Parathyroid adenoma (tissue), 2 donors: ENCODE measurements at regions not wholly inside any gene's neighbourhood (a gene's known extent, or its start where the extent isn't known, plus 50 kb on each side); places are given as distances from the start of the nearest gene placed in this dataset.

Experiments used
- H2AFZ ChIP-seq: fragments of 300-600 bp; sonication (generic); one replicate; pipeline ENCODE4 v1.7.0; 2017; ENCODE audit warnings: antibody characterized with exemption, mild to moderate bottlenecking
- H3K27ac ChIP-seq: fragments of 300-600 bp; sonication (generic); one replicate; pipeline ENCODE4 v1.7.0; 2017
- H3K27me3 ChIP-seq: fragments of 300-600 bp; sonication (generic); one replicate; pipeline ENCODE4 v1.7.0; 2017; ENCODE audit warnings: low read length; ENCODE audit not compliant: control insufficient read depth, insufficient read depth
- H3K36me3 ChIP-seq: fragments of 300-600 bp; sonication (generic); one replicate; pipeline ENCODE4 v1.7.0; 2017; ENCODE audit warnings: low read length; ENCODE audit not compliant: control insufficient read depth, insufficient read depth
- H3K4me1 ChIP-seq: fragments of 300-600 bp; sonication (generic); one replicate; pipeline ENCODE4 v1.7.0; 2017; ENCODE audit warnings: control low read depth
- H3K4me2 ChIP-seq: fragments of 300-600 bp; sonication (generic); one replicate; pipeline ENCODE4 v1.7.0; 2017; ENCODE audit warnings: low read length
- H3K4me3 ChIP-seq: fragments of 300-600 bp; sonication (generic); one replicate; pipeline ENCODE4 v1.7.0; 2017; ENCODE audit warnings: low read depth, low read length
- H3K79me2 ChIP-seq: fragments of 300-600 bp; sonication (generic); one replicate; pipeline ENCODE4 v1.7.0; 2017; ENCODE audit warnings: control low read depth
- H3K9ac ChIP-seq: fragments of 300-600 bp; sonication (generic); one replicate; pipeline ENCODE4 v1.7.0; 2017; ENCODE audit warnings: mild to moderate bottlenecking
- H3K9me3 ChIP-seq: fragments of 300-600 bp; sonication (generic); one replicate; pipeline ENCODE4 v1.7.0; 2017; ENCODE audit warnings: low read length; ENCODE audit not compliant: control insufficient read depth
- CTCF ChIP-seq: fragments of 300-600 bp; sonication (generic); IDR thresholded peaks from one replicate; pipeline ENCODE4 v1.7.0; 2017; ENCODE audit warnings: antibody characterized with exemption, mild to moderate bottlenecking
- donor health status: primary hyperparathyroidism.

GRCh38 chr1:212177542-212177941, 107.7 kb upstream of the PPP2R5A start:
- Histone ChIP-seq H3K27me3 (no peaks in the 10 kb centered on the region), H3K4me2 (no peak overlapping the region), H3K27ac (no peak overlapping the region), H3K9me3 (no peaks in the 10 kb centered on the region), H3K36me3 (no peaks in the 10 kb centered on the region), H3K4me1 (no peaks in the 10 kb centered on the region), H3K9ac (no peak overlapping the region), H3K79me2 (no peaks in the 10 kb centered on the region), H2AFZ (no peak overlapping the region), H3K4me3 (no peak overlapping the region)
- no peak for TF ChIP-seq CTCF

- no peaks in the 10 kb centered on the region for H3K36me3 ChIP-seq
- H3K9ac ChIP-seq = no peak overlapping the region
- peak overlapping the region; percentile 1 for H2AFZ ChIP-seq
- H3K79me2 ChIP-seq = no peaks in the 10 kb centered on the region
- H3K27me3 ChIP-seq = no peaks in the 10 kb centered on the region
- no peak overlapping the region for H3K4me2 ChIP-seq
- no peaks in the 10 kb centered on the region for H3K9me3 ChIP-seq
- no peak overlapping the region for H3K27ac ChIP-seq
- H3K4me3 ChIP-seq = no peak overlapping the region
- TF ChIP-seq CTCF = no peak
- peaks cover 4% of the 10 kb centered on the region for H3K4me1 ChIP-seq
Observed at GRCh38 chr1:212178851-212179250, 106.4 kb upstream of the PPP2R5A start.

DNA sequence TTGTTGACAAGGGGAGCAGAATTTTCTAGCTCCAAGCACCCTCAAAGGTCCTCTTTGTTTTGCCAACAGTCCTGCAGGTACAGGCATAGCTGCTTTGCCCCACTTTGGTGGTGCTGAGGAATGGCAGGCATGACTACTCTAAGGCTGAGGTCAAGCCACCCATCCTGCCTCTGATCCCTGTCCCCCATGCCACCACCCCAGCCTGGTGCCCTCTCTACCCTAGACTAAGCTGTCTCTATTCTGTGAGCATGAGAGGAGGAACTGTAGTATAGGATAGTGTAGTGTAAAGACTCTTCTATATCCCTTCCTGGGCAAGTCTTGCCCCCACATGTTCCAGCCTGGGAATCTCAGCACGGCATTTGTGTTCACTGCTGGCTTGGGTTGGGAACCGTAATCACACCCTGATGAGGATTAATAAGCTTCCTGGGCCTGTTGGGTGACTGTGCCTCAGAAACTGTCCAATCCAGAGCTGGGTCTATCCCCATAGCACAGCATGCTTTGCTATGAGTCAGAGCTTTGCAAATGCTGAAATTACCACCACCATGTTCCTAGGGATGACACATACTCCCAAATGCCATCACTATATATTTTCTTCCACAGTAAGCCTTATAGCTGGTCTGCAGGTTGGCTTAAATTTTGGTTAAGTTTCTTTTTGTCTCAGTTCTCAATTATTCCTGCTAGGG, 105.7 kb upstream of the PPP2R5A start:
- no peak for TF ChIP-seq CTCF
- no peaks in the 10 kb centered on the region for H3K27me3 ChIP-seq
- no peak overlapping the region for H3K9ac ChIP-seq
- no peak overlapping the region for H3K27ac ChIP-seq
- H2AFZ ChIP-seq = no peak overlapping the region
- H3K4me2 ChIP-seq = no peak overlapping the region
- peaks cover 7% of the 10 kb centered on the region for H3K4me1 ChIP-seq
- no peaks in the 10 kb centered on the region for H3K36me3 ChIP-seq
- H3K79me2 ChIP-seq = no peaks in the 10 kb centered on the region
- no peaks in the 10 kb centered on the region for H3K9me3 ChIP-seq
- no peak overlapping the region for H3K4me3 ChIP-seq

DNA sequence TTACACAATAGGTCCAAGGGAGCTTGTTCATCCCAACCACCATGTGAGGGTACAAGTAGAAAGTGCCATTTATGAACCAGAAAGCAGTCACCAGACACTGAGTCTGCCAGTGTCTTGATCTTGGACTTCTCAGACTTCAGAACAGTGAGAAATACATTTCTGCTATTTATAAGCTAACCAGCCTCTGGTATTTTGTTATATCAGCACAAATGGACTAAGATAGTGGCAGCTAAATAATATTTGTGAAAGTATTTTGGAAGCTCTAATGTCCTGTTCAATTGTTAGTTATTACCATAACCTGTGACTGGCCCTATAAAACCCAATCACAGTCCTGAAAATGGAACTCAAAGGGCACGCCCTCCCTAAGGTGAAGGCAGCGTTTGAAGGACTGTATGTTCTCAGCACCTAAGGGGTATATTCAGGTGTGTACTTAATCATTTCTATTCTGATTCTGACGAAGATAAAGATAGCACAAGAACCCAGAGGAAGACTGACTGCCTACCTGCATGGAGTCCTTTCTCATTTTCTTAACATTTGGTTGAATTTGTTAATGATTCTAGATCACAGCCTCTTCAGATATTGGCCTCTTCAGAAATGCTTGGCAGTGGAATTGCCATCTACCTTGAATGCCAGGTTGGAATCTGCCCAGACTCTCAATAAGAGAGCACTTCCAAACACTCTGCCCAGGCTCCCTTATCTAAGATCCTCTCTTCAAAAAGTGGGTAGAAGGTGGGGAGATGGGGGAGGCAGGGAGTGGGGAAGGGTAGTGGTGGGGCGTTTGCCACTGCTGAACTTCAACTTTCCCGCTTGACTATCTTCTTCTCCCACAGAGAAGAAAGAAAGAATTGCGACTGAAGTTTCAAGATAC, 104.0 kb upstream of the PPP2R5A start:
- no peak for TF ChIP-seq CTCF
- H3K79me2 ChIP-seq = no peaks in the 10 kb centered on the region
- H3K27me3 ChIP-seq = no peaks in the 10 kb centered on the region
- H2AFZ ChIP-seq = no peak overlapping the region
- peaks cover 7% of the 10 kb centered on the region for H3K4me1 ChIP-seq
- no peaks in the 10 kb centered on the region for H3K36me3 ChIP-seq
- H3K4me2 ChIP-seq = no peak overlapping the region
- H3K4me3 ChIP-seq = no peak overlapping the region
- H3K27ac ChIP-seq = no peak overlapping the region
- no peak overlapping the region for H3K9ac ChIP-seq
- H3K9me3 ChIP-seq = no peaks in the 10 kb centered on the region
